NCI-H128 (cell line): ENCODE measurements at regions not wholly inside any gene's neighbourhood (a gene's known extent, or its start where the extent isn't known, plus 50 kb on each side); places are given as distances from the start of the nearest gene placed in this dataset.

Source experiments
- DNase-seq: peaks from one replicate; lab custom pipeline; 2025; ENCODE audit not compliant: unreplicated experiment; lab: John Stamatoyannopoulos, UW

GRCh38 chr1:110765640-110766335, 91.0 kb upstream of the KCNA3 start:
- peak; percentile 8 for DNase-seq

- no peak for DNase-seq
Observed at GRCh38 chr1:110763149-110763548, 88.4 kb upstream of the KCNA3 start.

- no peak for DNase-seq
Observed at GRCh38 chr1:110760321-110760720, 85.6 kb upstream of the KCNA3 start.

- peak; percentile 58 for DNase-seq
Observed at GRCh38 chr1:110756506-110756905, 81.8 kb upstream of the KCNA3 start.

- no peak for DNase-seq
Observed at GRCh38 chr1:110752941-110753725, 78.4 kb upstream of the KCNA3 start.

GRCh38 chr1:110750562-110750961, 75.8 kb upstream of the KCNA3 start:
- DNase-seq, result no peak

- DNase-seq, result no peak
Observed at GRCh38 chr1:110749960-110750359, 75.2 kb upstream of the KCNA3 start.

GRCh38 chr1:110746644-110747259, 72.0 kb upstream of the KCNA3 start:
- no peak for DNase-seq

- DNase-seq, result no peak
Observed at GRCh38 chr1:110743397-110743796, 68.7 kb upstream of the KCNA3 start.

- DNase-seq, result no peak
Observed at GRCh38 chr1:110736900-110737605, 62.3 kb upstream of the KCNA3 start.

- no peak for DNase-seq
Observed at GRCh38 chr1:110734133-110734680, 59.5 kb upstream of the KCNA3 start.

- DNase-seq, result no peak
Observed at GRCh38 chr1:110731529-110731928, 56.8 kb upstream of the KCNA3 start.

- DNase-seq, result no peak
Observed at GRCh38 chr1:110728388-110729001, 53.8 kb upstream of the KCNA3 start.

- no peak for DNase-seq
Observed at GRCh38 chr1:110727246-110727645, 52.5 kb upstream of the KCNA3 start.

GRCh38 chr1:110726755-110727154, 52.0 kb upstream of the KCNA3 start:
- DNase-seq, result no peak
